Stimulated activated naive CD8-positive, alpha-beta T cell treated with anti-CD3 and anti-CD28 coated beads, Interleukin-15, Interleukin-2, amounts not matched to agents 100 ng/mL and 50 ng/mL, for 24 hours (primary cell): ENCODE measurements at regions not wholly inside any gene's neighbourhood (a gene's known extent, or its start where the extent isn't known, plus 50 kb on each side); places are given as distances from the start of the nearest gene placed in this dataset.

Source experiments
- H3K27ac Mint-ChIP-seq: one replicate; pipeline ENCODE4 v1.8.0; 2021; ENCODE audit warnings: mild to moderate bottlenecking, mixed read lengths
- H3K27me3 Mint-ChIP-seq: one replicate; pipeline ENCODE4 v1.8.0; 2021; ENCODE audit warnings: mixed read lengths
- H3K36me3 Mint-ChIP-seq: one replicate; pipeline ENCODE4 v1.8.0; 2021; ENCODE audit warnings: low read depth, mixed read lengths
- H3K4me1 Mint-ChIP-seq: one replicate; pipeline ENCODE4 v1.8.0; 2021; ENCODE audit warnings: low read depth, mixed read lengths
- H3K4me3 Mint-ChIP-seq: one replicate; pipeline ENCODE4 v1.8.0; 2021; ENCODE audit warnings: mild to moderate bottlenecking, mixed read lengths
- H3K9me3 Mint-ChIP-seq: one replicate; pipeline ENCODE4 v1.8.0; 2021; ENCODE audit warnings: mixed read lengths

- H3K27me3 Mint-ChIP-seq, result peaks cover 12% of the 10 kb centered on the region
Observed at GRCh38 chr13:106400289-106400688, 135.2 kb downstream of the EFNB2 start.

GRCh38 chr13:106398289-106398688 lies 137.2 kb downstream of the EFNB2 start:
- no peak overlapping the region for H3K27ac Mint-ChIP-seq
- no peak overlapping the region for H3K4me3 Mint-ChIP-seq
- no peaks in the 10 kb centered on the region for H3K9me3 Mint-ChIP-seq
- no peaks in the 10 kb centered on the region for H3K4me1 Mint-ChIP-seq
- no peaks in the 10 kb centered on the region for H3K36me3 Mint-ChIP-seq
- H3K27me3 Mint-ChIP-seq, result peaks cover 9% of the 10 kb centered on the region

More at GRCh38 chr13:106400289-106400688, 135.2 kb downstream of the EFNB2 start:
- no peaks in the 10 kb centered on the region for H3K36me3 Mint-ChIP-seq
- no peak overlapping the region for H3K4me3 Mint-ChIP-seq
- no peaks in the 10 kb centered on the region for H3K9me3 Mint-ChIP-seq
- no peaks in the 10 kb centered on the region for H3K4me1 Mint-ChIP-seq
- H3K27ac Mint-ChIP-seq, result no peak overlapping the region

- Mint-ChIP-seq H3K27ac (no peak overlapping the region), H3K4me1 (no peaks in the 10 kb centered on the region), H3K9me3 (no peaks in the 10 kb centered on the region), H3K4me3 (no peak overlapping the region), H3K36me3 (no peaks in the 10 kb centered on the region), H3K27me3 (peaks cover 9% of the 10 kb centered on the region)
Observed at GRCh38 chr13:106393776-106394175, 141.7 kb downstream of the EFNB2 start.

- peaks cover 8% of the 10 kb centered on the region for H3K27me3 Mint-ChIP-seq
- H3K27ac Mint-ChIP-seq, result no peak overlapping the region
Observed at GRCh38 chr13:106391681-106392080, 143.8 kb downstream of the EFNB2 start.

GRCh38 chr13:106391271-106391670 lies 144.2 kb downstream of the EFNB2 start:
- Mint-ChIP-seq H3K4me1 (no peaks in the 10 kb centered on the region), H3K4me3 (no peak overlapping the region), H3K36me3 (no peaks in the 10 kb centered on the region), H3K9me3 (no peaks in the 10 kb centered on the region), H3K27ac (no peak overlapping the region), H3K27me3 (peaks cover 5% of the 10 kb centered on the region)

More at GRCh38 chr13:106391681-106392080, 143.8 kb downstream of the EFNB2 start:
- Mint-ChIP-seq H3K36me3 (no peaks in the 10 kb centered on the region), H3K4me1 (no peaks in the 10 kb centered on the region), H3K9me3 (no peaks in the 10 kb centered on the region), H3K4me3 (no peak overlapping the region)

- no peak overlapping the region for H3K27ac Mint-ChIP-seq
- no peaks in the 10 kb centered on the region for H3K4me1 Mint-ChIP-seq
- H3K27me3 Mint-ChIP-seq, result peaks cover 5% of the 10 kb centered on the region
- no peaks in the 10 kb centered on the region for H3K9me3 Mint-ChIP-seq
- H3K4me3 Mint-ChIP-seq, result no peak overlapping the region
- H3K36me3 Mint-ChIP-seq, result no peaks in the 10 kb centered on the region
Observed at GRCh38 chr13:106390367-106390766, 145.1 kb downstream of the EFNB2 start.

GRCh38 chr13:106385654-106386053 lies 149.8 kb downstream of the EFNB2 start:
- H3K27ac Mint-ChIP-seq, result no peak overlapping the region
- H3K27me3 Mint-ChIP-seq, result no peaks in the 10 kb centered on the region
- no peak overlapping the region for H3K4me3 Mint-ChIP-seq
- no peaks in the 10 kb centered on the region for H3K4me1 Mint-ChIP-seq
- no peaks in the 10 kb centered on the region for H3K9me3 Mint-ChIP-seq
- no peaks in the 10 kb centered on the region for H3K36me3 Mint-ChIP-seq

- H3K27ac Mint-ChIP-seq, result no peak overlapping the region
- no peak overlapping the region for H3K4me3 Mint-ChIP-seq
- no peaks in the 10 kb centered on the region for H3K9me3 Mint-ChIP-seq
- H3K36me3 Mint-ChIP-seq, result no peaks in the 10 kb centered on the region
- H3K27me3 Mint-ChIP-seq, result no peaks in the 10 kb centered on the region
- no peaks in the 10 kb centered on the region for H3K4me1 Mint-ChIP-seq
Observed at GRCh38 chr13:106384516-106384915, 150.9 kb downstream of the EFNB2 start.

GRCh38 chr13:106383791-106384190 lies 151.7 kb downstream of the EFNB2 start:
- Mint-ChIP-seq H3K9me3 (no peaks in the 10 kb centered on the region), H3K36me3 (no peaks in the 10 kb centered on the region), H3K4me1 (no peaks in the 10 kb centered on the region), H3K27me3 (peaks cover 2% of the 10 kb centered on the region), H3K27ac (no peak overlapping the region), H3K4me3 (no peak overlapping the region)

- H3K27me3 Mint-ChIP-seq, result peaks cover 9% of the 10 kb centered on the region
- H3K9me3 Mint-ChIP-seq, result no peaks in the 10 kb centered on the region
- H3K4me1 Mint-ChIP-seq, result no peaks in the 10 kb centered on the region
- no peak overlapping the region for H3K27ac Mint-ChIP-seq
- no peaks in the 10 kb centered on the region for H3K36me3 Mint-ChIP-seq
- no peak overlapping the region for H3K4me3 Mint-ChIP-seq
Observed at GRCh38 chr13:106382534-106382933, 152.9 kb downstream of the EFNB2 start.

- H3K36me3 Mint-ChIP-seq, result no peaks in the 10 kb centered on the region
- H3K4me3 Mint-ChIP-seq, result no peak overlapping the region
- H3K27ac Mint-ChIP-seq, result no peak overlapping the region
- H3K9me3 Mint-ChIP-seq, result no peaks in the 10 kb centered on the region
- H3K27me3 Mint-ChIP-seq, result peaks cover 13% of the 10 kb centered on the region
- no peaks in the 10 kb centered on the region for H3K4me1 Mint-ChIP-seq
Observed at GRCh38 chr13:106381091-106381490, 154.4 kb downstream of the EFNB2 start.

- Mint-ChIP-seq H3K36me3 (no peaks in the 10 kb centered on the region), H3K9me3 (no peaks in the 10 kb centered on the region), H3K27ac (no peak overlapping the region), H3K4me3 (no peak overlapping the region), H3K4me1 (no peaks in the 10 kb centered on the region), H3K27me3 (peaks cover 14% of the 10 kb centered on the region)
Observed at GRCh38 chr13:106377931-106378662, 157.4 kb downstream of the EFNB2 start.

GRCh38 chr13:106377341-106377740 lies 158.1 kb downstream of the EFNB2 start:
- Mint-ChIP-seq H3K9me3 (no peaks in the 10 kb centered on the region), H3K36me3 (no peaks in the 10 kb centered on the region), H3K27ac (no peak overlapping the region), H3K4me3 (no peak overlapping the region), H3K27me3 (peaks cover 21% of the 10 kb centered on the region), H3K4me1 (no peaks in the 10 kb centered on the region)

- Mint-ChIP-seq H3K9me3 (no peaks in the 10 kb centered on the region), H3K4me1 (no peaks in the 10 kb centered on the region), H3K27me3 (peaks cover 29% of the 10 kb centered on the region), H3K36me3 (no peaks in the 10 kb centered on the region), H3K4me3 (no peak overlapping the region), H3K27ac (no peak overlapping the region)
Observed at GRCh38 chr13:106376401-106377112, 158.9 kb downstream of the EFNB2 start.

- H3K9me3 Mint-ChIP-seq, result no peaks in the 10 kb centered on the region
- no peaks in the 10 kb centered on the region for H3K4me1 Mint-ChIP-seq
- no peaks in the 10 kb centered on the region for H3K36me3 Mint-ChIP-seq
- H3K27ac Mint-ChIP-seq, result no peak overlapping the region
- H3K27me3 Mint-ChIP-seq, result peaks cover 38% of the 10 kb centered on the region
- H3K4me3 Mint-ChIP-seq, result no peak overlapping the region
Observed at GRCh38 chr13:106375085-106375484, 160.4 kb downstream of the EFNB2 start.
